T-cell (primary cell): ENCODE measurements at regions not wholly inside any gene's neighbourhood (a gene's known extent, or its start where the extent isn't known, plus 50 kb on each side); places are given as distances from the start of the nearest gene placed in this dataset.

Experiments used
- ATAC-seq, 4 experiments: fragments of 200-7000 bp in 3 of 4; fragments of 150-1000 bp in 1 of 4; cut with Tn5 transposase; replicated peaks in 1 of 4; 1 replicate in 3 of 4; 2 replicates in 1 of 4; pipeline ENCODE4 v1.10.0; 2021; ENCODE audit warnings: moderate library complexity in 3 of 4, mild to moderate bottlenecking in 2 of 4, moderate number of reproducible peaks in 1 of 4
- CTCF ChIA-PET, 2 donors: fragments of 300-600 bp; sonication (Branson Sonifier 250); formaldehyde crosslinking; loops; one replicate each; lab custom pipeline; 2022; ENCODE audit warnings: antibody characterized with exemption in 2 of 2; lab: Charles Lee
- POLR2A ChIA-PET, 2 donors: fragments of 300-600 bp; sonication (Branson Sonifier 250); formaldehyde crosslinking; loops; one replicate each; lab custom pipeline; 2022; ENCODE audit warnings: antibody characterized with exemption in 2 of 2; lab: Charles Lee
- DNase-seq, 35 experiments: peaks; one replicate each; pipeline versions ENCODE4 v3.0.0 to v3.0.0-alpha.2; 2013 to 2023
- H3K27ac ChIP-seq: one replicate; pipeline ENCODE4 v1.5.1; 2013; ENCODE audit warnings: low read length
- H3K27me3 ChIP-seq, 2 experiments: replicated peaks in 1 of 2; 1 replicate in 1 of 2; 2 replicates in 1 of 2; pipeline versions ENCODE4 v1.6.1 to v1.7.0; 2013; ENCODE audit warnings: low read length in 1 of 2, mixed read lengths in 1 of 2; ENCODE audit not compliant: control insufficient read depth in 2 of 2, insufficient read depth in 2 of 2; ENCODE audit errors: extremely low read depth in 1 of 2
- H3K36me3 ChIP-seq, 2 donors: 1 replicate in 1 of 2; 2 replicates in 1 of 2; pipeline versions ENCODE4 v1.6.1 to v1.7.0; 2013; ENCODE audit warnings: low read length in 1 of 2; ENCODE audit not compliant: control insufficient read depth in 2 of 2, insufficient read depth in 1 of 2; ENCODE audit errors: extremely low read depth in 1 of 2
- H3K4me1 ChIP-seq, 2 experiments: 1 replicate in 1 of 2; 2 replicates in 1 of 2; pipeline versions ENCODE4 v1.6.1 to v1.7.0; 2013; ENCODE audit warnings: low read length in 2 of 2, mixed read lengths in 1 of 2; ENCODE audit not compliant: insufficient read depth in 2 of 2, control insufficient read depth in 1 of 2; ENCODE audit errors: extremely low read depth in 1 of 2
- H3K4me3 ChIP-seq, 2 donors: 1 replicate in 1 of 2; 2 replicates in 1 of 2; pipeline versions ENCODE4 v1.5.1 to v1.7.0; 2013; ENCODE audit warnings: mild to moderate bottlenecking in 2 of 2, low read length in 1 of 2, moderate library complexity in 1 of 2; ENCODE audit not compliant: control insufficient read depth in 1 of 2; ENCODE audit errors: extremely low read depth in 1 of 2
- H3K9me3 ChIP-seq: 2 replicates; pipeline ENCODE4 v1.7.0; 2013
- H3K27ac Mint-ChIP-seq, 2 donors: one replicate each; pipeline ENCODE4 v1.8.0; 2020 to 2021; ENCODE audit warnings: mild to moderate bottlenecking in 2 of 2, mixed read lengths in 2 of 2
- H3K27me3 Mint-ChIP-seq, 2 donors: one replicate each; pipeline ENCODE4 v1.8.0; 2021 to 2022; ENCODE audit warnings: mixed read lengths in 2 of 2
- H3K36me3 Mint-ChIP-seq: one replicate; pipeline ENCODE4 v1.8.0; 2021; ENCODE audit warnings: mixed read lengths
- H3K4me1 Mint-ChIP-seq, 3 donors: one replicate each; pipeline ENCODE4 v1.8.0; 2020 to 2022; ENCODE audit warnings: mixed read lengths in 3 of 3, mild to moderate bottlenecking in 1 of 3
- H3K4me3 Mint-ChIP-seq, 3 donors: one replicate each; pipeline ENCODE4 v1.8.0; 2020 to 2022; ENCODE audit warnings: mild to moderate bottlenecking in 3 of 3, mixed read lengths in 3 of 3, moderate library complexity in 3 of 3
- H3K9me3 Mint-ChIP-seq, 3 donors: one replicate each; pipeline ENCODE4 v1.8.0; 2020 to 2022; ENCODE audit warnings: mixed read lengths in 3 of 3
- WGBS: methylation state at CpG from one replicate; pipeline ENCODE4 v1.1.5; 2013; ENCODE audit warnings: missing lambda C conversion rate; ENCODE audit not compliant: insufficient coverage; 5-methylcytosine and 5-hydroxymethylcytosine counted together

- Histone ChIP-seq H3K4me3 (no peak overlapping the region), H3K4me1 (no peaks in the 10 kb centered on the region), H3K27ac (no peak overlapping the region), H3K27me3 (no peaks in the 10 kb centered on the region), H3K36me3 (no peaks in the 10 kb centered on the region), H3K9me3 (no peaks in the 10 kb centered on the region)
- no peak for DNase-seq
- ChIA-PET POLR2A (no interaction called here), CTCF (no interaction called here)
- Mint-ChIP-seq H3K27ac (no peak overlapping the region), H3K9me3 (peaks cover 10 to 18% (median 12%) of the 10 kb centered on the region in 3 donors), H3K27me3 (no peaks in the 10 kb centered on the region), H3K4me3 (no peak overlapping the region), H3K4me1 (no peaks in the 10 kb centered on the region), H3K36me3 (no peaks in the 10 kb centered on the region)
- ATAC-seq = no peak
These were observed 699.0 kb downstream of the FGF9 start for GRCh38 chr13:22369840-22370239.

- H3K27me3 Mint-ChIP-seq = no peaks in the 10 kb centered on the region
- Histone ChIP-seq H3K27ac (no peak overlapping the region), H3K4me1 (no peaks in the 10 kb centered on the region), H3K36me3 (no peaks in the 10 kb centered on the region), H3K9me3 (no peaks in the 10 kb centered on the region), H3K27me3 (no peaks in the 10 kb centered on the region), H3K4me3 (no peak overlapping the region)
- POLR2A ChIA-PET = no interaction called here
- DNase-seq (no peak), ATAC-seq (no peak)
- H3K27ac Mint-ChIP-seq = no peak overlapping the region
- H3K36me3 Mint-ChIP-seq = no peaks in the 10 kb centered on the region
- CTCF ChIA-PET = no interaction called here
- 96% methylated on average over 3 of the region's 3 CpGs for WGBS
- no peak overlapping the region for H3K4me3 Mint-ChIP-seq
- no peaks in the 10 kb centered on the region for H3K4me1 Mint-ChIP-seq
- H3K9me3 Mint-ChIP-seq = peaks cover 12 to 21% (median 12%) of the 10 kb centered on the region in 3 donors
These were observed 701.4 kb downstream of the FGF9 start for GRCh38 chr13:22372261-22372660.

- WGBS = no CpG with 5 or more reads among the region's 2 CpGs
- POLR2A ChIA-PET = interaction anchor here in 1 of 2 donors (0.7 kb wide), 1 partner anchor 12 kb away, joined by 3 read pairs; no protein-coding TSS in a partner anchor
- DNase-seq = no peak
- Histone ChIP-seq H3K36me3 (no peaks in the 10 kb centered on the region), H3K4me3 (no peak overlapping the region), H3K4me1 (no peaks in the 10 kb centered on the region), H3K9me3 (peaks cover 4% of the 10 kb centered on the region), H3K27me3 (no peaks in the 10 kb centered on the region), H3K27ac (no peak overlapping the region)
- H3K27ac Mint-ChIP-seq = no peak overlapping the region
- CTCF ChIA-PET = no interaction called here
- H3K4me1 Mint-ChIP-seq = no peaks in the 10 kb centered on the region
- ATAC-seq = no peak
- H3K27me3 Mint-ChIP-seq = no peaks in the 10 kb centered on the region
- H3K36me3 Mint-ChIP-seq = no peaks in the 10 kb centered on the region
- H3K9me3 Mint-ChIP-seq = peaks cover 23 to 34% (median 26%) of the 10 kb centered on the region in 3 donors
- no peak overlapping the region for H3K4me3 Mint-ChIP-seq
These were observed 704.3 kb downstream of the FGF9 start for GRCh38 chr13:22375151-22375550.

DNA sequence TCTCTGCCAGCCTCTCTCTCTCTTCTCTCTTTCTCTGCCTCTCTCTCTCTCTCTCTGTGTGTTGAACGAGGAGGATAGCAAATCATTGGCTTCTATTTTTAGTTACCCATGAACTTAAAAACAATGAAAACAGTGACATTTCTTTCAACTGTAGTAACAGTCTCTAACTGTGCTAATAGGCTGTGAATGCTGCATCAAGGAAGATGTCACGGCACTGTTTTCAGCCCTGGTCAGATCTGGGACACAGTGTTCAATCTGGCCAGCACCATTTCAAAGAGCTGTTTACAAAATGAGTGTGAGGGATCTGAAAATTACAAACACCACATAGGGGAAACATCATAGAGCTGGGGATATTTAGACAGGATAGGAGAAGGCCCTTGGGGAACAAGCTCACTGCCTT is 717.0 kb downstream of the FGF9 start:
- Mint-ChIP-seq H3K27ac (no peak overlapping the region), H3K4me1 (no peaks in the 10 kb centered on the region), H3K36me3 (no peaks in the 10 kb centered on the region), H3K9me3 (peaks cover 0 to 9% (median 0%) of the 10 kb centered on the region in 3 donors), H3K4me3 (no peak overlapping the region), H3K27me3 (peaks cover 0 to 5% of the 10 kb centered on the region in 2 donors)
- CTCF ChIA-PET = no interaction called here
- POLR2A ChIA-PET = no interaction called here
- no CpG with 5 or more reads among the region's 2 CpGs for WGBS
- ATAC-seq = no peak
- H3K9me3 ChIP-seq = no peaks in the 10 kb centered on the region
- H3K27me3 ChIP-seq = no peaks in the 10 kb centered on the region
- H3K27ac ChIP-seq = no peak overlapping the region
- no peak overlapping the region for H3K4me3 ChIP-seq
- no peaks in the 10 kb centered on the region for H3K4me1 ChIP-seq
- H3K36me3 ChIP-seq = no peaks in the 10 kb centered on the region
- no peak for DNase-seq

DNA sequence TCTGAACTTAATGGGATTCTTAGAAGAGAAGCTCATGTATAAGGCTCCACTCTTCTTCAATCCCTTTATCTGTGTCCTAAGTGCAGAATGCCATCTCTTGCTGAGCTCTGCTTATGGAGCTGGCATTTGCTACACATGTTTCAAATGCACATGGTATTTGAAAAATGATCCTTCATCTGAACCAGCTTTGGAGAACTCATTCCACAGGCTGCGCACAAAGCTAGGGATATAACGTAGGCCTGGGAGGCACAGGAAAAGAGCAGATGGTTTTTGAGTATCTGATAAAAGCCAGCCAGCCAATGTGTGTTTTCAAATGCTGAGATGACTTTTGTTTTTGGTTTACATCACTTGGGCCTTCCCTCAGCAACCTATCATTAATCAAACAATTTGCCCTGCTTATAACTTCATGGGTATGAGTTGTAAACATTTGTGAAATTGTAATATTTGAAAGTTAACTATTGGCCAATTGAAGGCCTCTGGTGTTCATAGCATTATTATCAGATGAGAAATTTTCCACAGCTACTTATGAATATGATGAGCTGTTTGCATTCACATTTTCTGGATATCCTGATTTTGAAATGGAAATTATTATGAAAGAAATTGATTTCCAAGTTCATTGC is 729.0 kb downstream of the FGF9 start:
- H3K4me3 ChIP-seq = no peak overlapping the region
- CTCF ChIA-PET = interaction anchor here in 1 of 2 donors (0.5 kb wide), 1 partner anchor 164 kb away, joined by 3 read pairs; no protein-coding TSS in a partner anchor
- no peak overlapping the region for H3K27ac Mint-ChIP-seq
- no peaks in the 10 kb centered on the region for H3K27me3 Mint-ChIP-seq
- H3K9me3 ChIP-seq = no peaks in the 10 kb centered on the region
- H3K4me1 ChIP-seq = no peaks in the 10 kb centered on the region
- no peak for DNase-seq
- H3K9me3 Mint-ChIP-seq = no peaks in the 10 kb centered on the region
- H3K4me1 Mint-ChIP-seq = no peaks in the 10 kb centered on the region
- 83% methylated on average over 1 of the region's 2 CpGs for WGBS
- no peaks in the 10 kb centered on the region for H3K27me3 ChIP-seq
- H3K27ac ChIP-seq = no peak overlapping the region
- H3K4me3 Mint-ChIP-seq = no peak overlapping the region
- H3K36me3 ChIP-seq = no peaks in the 10 kb centered on the region
- no peak for ATAC-seq
- POLR2A ChIA-PET = interaction anchor here in 1 of 2 donors (0.7 kb wide), 1 partner anchor 633 kb away, joined by 3 read pairs; no protein-coding TSS in a partner anchor
- no peaks in the 10 kb centered on the region for H3K36me3 Mint-ChIP-seq

DNA sequence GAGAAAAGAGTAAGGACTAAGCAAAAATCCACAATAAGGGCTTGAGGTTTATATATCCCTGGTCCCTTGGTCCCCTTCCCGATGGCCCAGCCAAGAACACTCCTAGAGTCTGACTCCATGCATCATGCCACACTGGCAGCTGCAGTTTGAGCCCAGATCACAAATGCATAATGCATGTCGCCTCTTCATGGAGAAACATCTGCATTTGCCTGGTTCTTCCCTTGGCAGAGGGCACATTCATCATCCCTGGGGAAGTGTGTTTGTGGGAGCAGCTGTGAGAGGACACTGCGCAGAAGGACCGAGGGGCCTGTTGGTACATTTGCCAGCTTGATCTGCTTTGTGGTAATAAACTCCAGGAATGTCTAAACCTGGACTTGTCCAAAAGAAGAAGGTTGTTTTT is 731.8 kb downstream of the FGF9 start:
- H3K36me3 Mint-ChIP-seq = no peaks in the 10 kb centered on the region
- no peak overlapping the region for H3K27ac Mint-ChIP-seq
- H3K27ac ChIP-seq = no peak overlapping the region
- H3K9me3 Mint-ChIP-seq = peaks cover 0 to 4% (median 0%) of the 10 kb centered on the region in 3 donors
- 83% methylated on average over 1 of the region's 4 CpGs for WGBS
- H3K4me3 ChIP-seq = no peak overlapping the region
- no peaks in the 10 kb centered on the region for H3K27me3 Mint-ChIP-seq
- no peak for ATAC-seq
- DNase-seq = no peak
- no peaks in the 10 kb centered on the region for H3K36me3 ChIP-seq
- H3K27me3 ChIP-seq = no peaks in the 10 kb centered on the region
- no peak overlapping the region for H3K4me3 Mint-ChIP-seq
- no peaks in the 10 kb centered on the region for H3K4me1 Mint-ChIP-seq
- ChIA-PET POLR2A (no interaction called here), CTCF (no interaction called here)
- H3K4me1 ChIP-seq = no peaks in the 10 kb centered on the region
- H3K9me3 ChIP-seq = peaks cover 1% of the 10 kb centered on the region

GRCh38 chr13:22403144-22403543 is 732.3 kb downstream of the FGF9 start:
- 20% methylated on average over 1 of the region's 6 CpGs for WGBS
- H3K4me1 ChIP-seq = no peaks in the 10 kb centered on the region
- Mint-ChIP-seq H3K27me3 (no peaks in the 10 kb centered on the region), H3K27ac (no peak overlapping the region), H3K4me1 (no peaks in the 10 kb centered on the region), H3K36me3 (no peaks in the 10 kb centered on the region), H3K4me3 (no peak overlapping the region), H3K9me3 (peaks cover 0 to 6% (median 3%) of the 10 kb centered on the region in 3 donors)
- no peaks in the 10 kb centered on the region for H3K27me3 ChIP-seq
- H3K36me3 ChIP-seq = no peaks in the 10 kb centered on the region
- H3K27ac ChIP-seq = no peak overlapping the region
- DNase-seq (no peak), ATAC-seq (no peak)
- H3K9me3 ChIP-seq = peaks cover 3% of the 10 kb centered on the region
- CTCF ChIA-PET = no interaction called here
- no peak overlapping the region for H3K4me3 ChIP-seq
- POLR2A ChIA-PET = no interaction called here
